ENCODE measurements at regions not wholly inside any gene's neighbourhood (a gene's known extent, or its start where the extent isn't known, plus 50 kb on each side); places are given as distances from the start of the nearest gene placed in this dataset.

DNA sequence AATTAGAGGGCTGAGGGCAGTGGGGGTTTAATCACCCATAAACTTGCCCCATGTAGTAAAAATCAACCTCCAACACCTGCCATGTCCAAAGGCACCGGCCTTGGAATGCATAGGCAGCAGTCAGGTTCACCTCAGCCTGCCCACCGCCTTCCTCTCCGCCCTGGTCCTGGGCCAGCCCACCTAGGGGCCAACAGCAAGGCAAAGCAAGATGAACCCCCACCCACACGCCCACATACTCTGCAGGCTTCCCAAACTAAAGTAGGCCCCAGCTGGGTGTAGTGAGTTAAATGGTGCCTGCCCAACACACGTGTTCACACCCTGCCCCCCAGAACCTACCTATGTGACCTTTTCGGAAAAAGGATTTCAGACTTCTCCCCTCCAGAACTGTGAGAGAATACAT is 92.9 kb upstream of the RAI14 start:
- H3K36me3 Mint-ChIP-seq = no peaks in the 10 kb centered on the region
- H3K4me3 Mint-ChIP-seq = no peak overlapping the region
- ATAC-seq (no peak), DNase-seq (ENCODE audit: low spot score) (no peak)
- ChIA-PET CTCF (no interaction called here), POLR2A (no interaction called here)
- H3K4me1 Mint-ChIP-seq = peaks cover 21% of the 10 kb centered on the region
- no peak overlapping the region for H3K27ac Mint-ChIP-seq
- peaks cover 5% of the 10 kb centered on the region for H3K27me3 Mint-ChIP-seq (ENCODE audit: low read depth)
- TF ChIP-seq GABPB1 (CRISPR knock-in tag; IDR thresholded peaks at IDR 0.05) (no peak), NFYB (CRISPR knock-in tag; conservative IDR thresholded peaks at IDR 0.05; ENCODE audit: low read depth) (no peak), RELA (CRISPR knock-in tag; IDR thresholded peaks at IDR 0.05; ENCODE audit: borderline replicate concordance) (no peak), JAZF1 (CRISPR knock-in tag; IDR thresholded peaks at IDR 0.05) (no peak), TCF7 (CRISPR knock-in tag; IDR thresholded peaks at IDR 0.05; ENCODE audit: low read depth) (no peak), TP53 (CRISPR knock-in tag; IDR thresholded peaks at IDR 0.05) (no peak), HMGXB4 (CRISPR knock-in tag; IDR thresholded peaks at IDR 0.05) (no peak), HMGA2 (CRISPR knock-in tag; IDR thresholded peaks at IDR 0.05) (no peak), FOXK1 (CRISPR knock-in tag; IDR thresholded peaks at IDR 0.05) (no peak)
- no peaks in the 10 kb centered on the region for H3K9me3 Mint-ChIP-seq

- Mint-ChIP-seq H3K4me3 (no peak overlapping the region), H3K27ac (no peak overlapping the region), H3K27me3 (ENCODE audit: low read depth) (peaks cover 3% of the 10 kb centered on the region; the same call in 1 of the 2 replicates), H3K9me3 (no peaks in the 10 kb centered on the region), H3K4me1 (peaks cover 21% of the 10 kb centered on the region), H3K36me3 (no peaks in the 10 kb centered on the region)
- DNase-seq (ENCODE audit: low spot score) (no peak), ATAC-seq (peak; percentile 73)
- TF ChIP-seq SOX15 (CRISPR knock-in tag; IDR thresholded peaks at IDR 0.05) (no peak), AFF4 (CRISPR knock-in tag; IDR thresholded peaks at IDR 0.05; ENCODE audit: borderline replicate concordance) (no peak), NFYB (CRISPR knock-in tag; conservative IDR thresholded peaks at IDR 0.05; ENCODE audit: low read depth) (no peak), FOXP1 (CRISPR knock-in tag; IDR thresholded peaks at IDR 0.05; ENCODE audit: borderline replicate concordance) (no peak), ZNF416 (CRISPR knock-in tag; IDR thresholded peaks at IDR 0.05) (no peak), MYBL2 (CRISPR knock-in tag; IDR thresholded peaks at IDR 0.05) (no peak)
- TF ChIP-seq, protein P1, sequence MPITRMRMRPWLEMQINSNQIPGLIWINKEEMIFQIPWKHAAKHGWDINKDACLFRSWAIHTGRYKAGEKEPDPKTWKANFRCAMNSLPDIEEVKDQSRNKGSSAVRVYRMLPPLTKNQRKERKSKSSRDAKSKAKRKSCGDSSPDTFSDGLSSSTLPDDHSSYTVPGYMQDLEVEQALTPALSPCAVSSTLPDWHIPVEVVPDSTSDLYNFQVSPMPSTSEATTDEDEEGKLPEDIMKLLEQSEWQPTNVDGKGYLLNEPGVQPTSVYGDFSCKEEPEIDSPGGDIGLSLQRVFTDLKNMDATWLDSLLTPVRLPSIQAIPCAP (CRISPR knock-in tag; IDR thresholded peaks at IDR 0.05) = no peak
- TF ChIP-seq, protein P2, sequence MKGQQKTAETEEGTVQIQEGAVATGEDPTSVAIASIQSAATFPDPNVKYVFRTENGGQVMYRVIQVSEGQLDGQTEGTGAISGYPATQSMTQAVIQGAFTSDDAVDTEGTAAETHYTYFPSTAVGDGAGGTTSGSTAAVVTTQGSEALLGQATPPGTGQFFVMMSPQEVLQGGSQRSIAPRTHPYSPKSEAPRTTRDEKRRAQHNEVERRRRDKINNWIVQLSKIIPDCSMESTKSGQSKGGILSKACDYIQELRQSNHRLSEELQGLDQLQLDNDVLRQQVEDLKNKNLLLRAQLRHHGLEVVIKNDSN (CRISPR knock-in tag; IDR thresholded peaks at IDR 0.05) = no peak
- TF ChIP-seq, protein P3, sequence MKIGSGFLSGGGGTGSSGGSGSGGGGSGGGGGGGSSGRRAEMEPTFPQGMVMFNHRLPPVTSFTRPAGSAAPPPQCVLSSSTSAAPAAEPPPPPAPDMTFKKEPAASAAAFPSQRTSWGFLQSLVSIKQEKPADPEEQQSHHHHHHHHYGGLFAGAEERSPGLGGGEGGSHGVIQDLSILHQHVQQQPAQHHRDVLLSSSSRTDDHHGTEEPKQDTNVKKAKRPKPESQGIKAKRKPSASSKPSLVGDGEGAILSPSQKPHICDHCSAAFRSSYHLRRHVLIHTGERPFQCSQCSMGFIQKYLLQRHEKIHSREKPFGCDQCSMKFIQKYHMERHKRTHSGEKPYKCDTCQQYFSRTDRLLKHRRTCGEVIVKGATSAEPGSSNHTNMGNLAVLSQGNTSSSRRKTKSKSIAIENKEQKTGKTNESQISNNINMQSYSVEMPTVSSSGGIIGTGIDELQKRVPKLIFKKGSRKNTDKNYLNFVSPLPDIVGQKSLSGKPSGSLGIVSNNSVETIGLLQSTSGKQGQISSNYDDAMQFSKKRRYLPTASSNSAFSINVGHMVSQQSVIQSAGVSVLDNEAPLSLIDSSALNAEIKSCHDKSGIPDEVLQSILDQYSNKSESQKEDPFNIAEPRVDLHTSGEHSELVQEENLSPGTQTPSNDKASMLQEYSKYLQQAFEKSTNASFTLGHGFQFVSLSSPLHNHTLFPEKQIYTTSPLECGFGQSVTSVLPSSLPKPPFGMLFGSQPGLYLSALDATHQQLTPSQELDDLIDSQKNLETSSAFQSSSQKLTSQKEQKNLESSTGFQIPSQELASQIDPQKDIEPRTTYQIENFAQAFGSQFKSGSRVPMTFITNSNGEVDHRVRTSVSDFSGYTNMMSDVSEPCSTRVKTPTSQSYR (CRISPR knock-in tag; IDR thresholded peaks at IDR 0.05) = no peak
- POLR2A ChIA-PET = no interaction called here
- CTCF ChIA-PET = interaction anchor here (1.5 kb wide), 1 partner anchor 41 kb away, joined by 3 read pairs; no protein-coding TSS in a partner anchor
Observed at GRCh38 chr5:34563931-34564709, 92.0 kb upstream of the RAI14 start.
